Activated CD4-positive, alpha-beta T cell treated with anti-CD3 and anti-CD28 coated beads, Interleukin-2, amount 50 U/mL, for 16 hours (primary cell): ENCODE measurements at regions not wholly inside any gene's neighbourhood (a gene's known extent, or its start where the extent isn't known, plus 50 kb on each side); places are given as distances from the start of the nearest gene placed in this dataset.
A peak's percentile ranks its signal among the peaks of the same experiment; 100 is the strongest.

Experiments used
- DNase-seq: peaks from one replicate; pipeline ENCODE4 v3.0.0-alpha.2; 2020

DNA sequence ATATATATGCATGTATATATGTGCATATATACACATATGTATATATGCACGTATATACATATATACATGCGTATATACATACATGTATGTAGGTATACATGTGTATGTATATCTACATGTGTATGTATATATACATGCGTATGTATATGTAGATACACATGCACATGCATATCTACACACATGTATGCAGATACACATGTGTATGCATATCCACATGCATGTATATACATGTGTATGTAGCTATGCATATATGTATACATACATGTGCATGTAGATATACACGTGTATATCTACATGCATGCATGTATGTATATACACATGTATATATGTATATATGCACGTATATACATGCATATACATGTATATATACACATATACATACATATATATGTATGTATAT, 95.8 kb upstream of the STEAP4 start:
- no peak for DNase-seq

GRCh38 chr7:88401009-88401623, 94.4 kb upstream of the STEAP4 start:
- peak; percentile 33 for DNase-seq

- no peak for DNase-seq
Observed at GRCh38 chr7:88399696-88400240, 93.1 kb upstream of the STEAP4 start.

GRCh38 chr7:88399036-88399435, 92.3 kb upstream of the STEAP4 start:
- no peak for DNase-seq

DNA sequence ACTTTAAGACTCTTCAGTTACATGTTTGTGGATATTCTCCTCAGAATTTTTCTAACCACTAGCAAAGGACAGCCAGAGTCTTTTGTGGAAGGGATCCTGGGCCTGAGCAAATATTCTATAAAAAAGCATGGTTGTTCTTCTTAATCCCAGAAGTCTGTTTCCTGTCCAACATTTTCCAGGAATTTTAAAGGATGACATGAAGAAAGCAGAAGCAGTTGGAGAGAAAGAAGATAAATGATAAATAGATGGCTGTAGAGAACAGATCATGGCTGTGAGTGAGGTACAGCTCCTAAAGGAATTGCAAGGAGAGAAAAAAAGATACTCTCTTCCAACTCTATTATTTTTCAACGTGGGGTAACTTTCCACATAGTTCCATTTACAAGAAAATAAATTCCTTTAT, 91.8 kb upstream of the STEAP4 start:
- no peak for DNase-seq

DNA sequence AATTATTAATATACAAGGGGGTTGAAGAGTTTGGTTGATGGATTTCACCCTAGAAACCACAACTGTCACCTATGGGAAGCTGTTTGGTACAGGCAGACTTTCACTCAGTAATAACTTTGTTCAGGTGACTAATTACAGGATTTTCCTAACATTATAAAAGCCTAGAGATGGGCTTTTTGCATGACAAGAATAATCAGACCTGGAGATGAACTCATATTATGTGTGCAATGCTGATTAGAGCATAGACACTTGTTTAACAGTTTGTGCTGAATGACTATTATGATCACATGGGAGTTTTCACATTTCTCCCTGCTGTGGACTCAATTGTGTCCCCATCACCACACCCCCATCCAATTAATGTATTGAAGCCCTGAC, 90.2 kb upstream of the STEAP4 start:
- no peak for DNase-seq

DNA sequence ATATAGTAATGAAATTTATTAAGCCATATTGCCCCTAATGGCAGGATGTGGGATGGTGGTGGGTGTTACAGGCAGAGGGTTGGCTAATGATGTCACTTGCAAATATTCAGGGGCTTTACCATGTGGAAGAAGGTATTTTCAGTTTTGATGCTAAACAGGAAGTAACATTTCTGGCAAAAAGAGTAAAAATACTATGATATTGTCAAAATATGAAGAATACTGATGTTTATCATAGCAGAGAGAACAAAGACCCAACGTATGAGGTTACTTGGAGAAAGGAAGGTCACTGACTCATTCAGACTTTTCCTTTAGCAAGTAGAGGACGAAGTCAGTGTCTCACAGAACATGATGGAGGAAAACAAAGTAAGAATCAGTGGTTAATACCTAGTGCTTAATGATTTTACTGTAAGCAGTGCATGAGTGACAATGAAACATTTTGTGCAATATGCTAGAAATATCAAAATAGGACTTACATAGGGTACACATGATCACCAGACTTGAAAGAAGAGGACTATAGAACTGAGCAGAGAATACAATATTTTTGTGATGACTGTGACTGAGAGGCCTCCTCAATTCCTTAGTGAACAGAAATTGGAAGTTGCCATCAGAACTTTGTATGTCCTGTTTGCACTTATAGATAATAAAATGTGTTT, 89.7 kb upstream of the STEAP4 start:
- DNase-seq: no peak

DNA sequence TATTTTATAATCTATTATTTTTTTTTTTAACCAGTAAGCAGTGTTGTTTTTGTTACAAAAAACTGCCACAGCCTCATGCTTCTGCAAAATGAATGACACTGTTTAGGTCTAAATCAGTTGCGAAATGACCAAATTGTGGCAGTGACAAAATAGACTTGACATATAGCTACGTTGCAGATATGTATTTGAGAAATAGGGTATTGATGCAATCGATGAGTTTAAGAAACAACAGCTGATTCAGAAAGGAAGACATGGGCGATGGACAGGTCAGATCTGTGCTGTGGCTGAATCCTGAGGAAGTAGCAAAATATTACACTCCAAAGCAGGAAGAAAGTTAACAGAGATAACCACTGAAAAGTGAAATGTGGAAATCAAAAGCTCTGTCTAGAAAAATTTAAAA, 89.0 kb upstream of the STEAP4 start:
- no peak for DNase-seq

DNA sequence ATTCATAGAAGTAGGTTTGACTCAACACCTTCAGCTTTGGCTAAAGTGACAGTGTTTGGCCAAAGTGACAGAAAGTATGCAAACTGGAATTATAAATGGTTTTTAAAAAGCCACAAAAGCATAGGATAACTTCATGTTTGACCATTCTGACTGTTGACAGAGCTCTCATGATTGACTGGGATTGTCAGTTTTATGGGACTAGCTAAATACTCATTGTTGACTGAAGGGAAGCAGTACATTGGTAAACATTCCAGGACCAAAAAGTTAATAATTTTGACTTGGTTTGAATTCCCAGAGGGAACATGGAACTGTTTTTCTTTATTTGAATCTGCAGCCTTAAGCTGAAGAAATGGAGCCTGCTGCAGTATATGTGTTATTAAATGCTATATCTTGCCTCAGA, 84.6 kb upstream of the STEAP4 start:
- DNase-seq: no peak

GRCh38 chr7:88387368-88387767, 80.7 kb upstream of the STEAP4 start:
- DNase-seq: no peak

DNA sequence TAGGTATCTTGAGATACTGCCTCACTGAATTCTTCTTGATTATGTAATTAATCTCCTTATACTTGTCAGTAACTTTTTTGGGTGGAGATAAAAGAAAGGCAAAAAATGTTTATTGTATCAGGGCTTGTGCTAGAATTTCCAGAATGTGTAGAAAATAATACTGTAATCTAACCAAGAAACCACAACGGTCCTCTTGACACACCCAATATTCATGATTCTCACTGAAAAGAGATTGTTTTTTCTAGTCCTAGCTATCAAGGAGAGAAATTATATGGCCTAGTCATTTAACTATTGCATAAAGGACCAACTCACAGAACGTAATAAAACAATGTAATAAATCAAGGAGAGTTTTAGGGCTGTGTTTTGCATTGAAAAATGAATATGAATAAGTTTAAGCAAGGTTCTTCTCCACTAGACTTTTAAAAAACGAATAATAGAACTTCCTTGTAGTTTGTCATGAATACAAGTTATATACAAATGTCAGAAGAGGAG, 80.0 kb upstream of the STEAP4 start:
- no peak for DNase-seq

GRCh38 chr7:88377434-88377833, 70.7 kb upstream of the STEAP4 start:
- DNase-seq: no peak

- no peak for DNase-seq
Observed at GRCh38 chr7:88368686-88369085, 62.0 kb upstream of the STEAP4 start.

- no peak for DNase-seq
Observed at GRCh38 chr7:88366845-88367244, 60.2 kb upstream of the STEAP4 start.

DNA sequence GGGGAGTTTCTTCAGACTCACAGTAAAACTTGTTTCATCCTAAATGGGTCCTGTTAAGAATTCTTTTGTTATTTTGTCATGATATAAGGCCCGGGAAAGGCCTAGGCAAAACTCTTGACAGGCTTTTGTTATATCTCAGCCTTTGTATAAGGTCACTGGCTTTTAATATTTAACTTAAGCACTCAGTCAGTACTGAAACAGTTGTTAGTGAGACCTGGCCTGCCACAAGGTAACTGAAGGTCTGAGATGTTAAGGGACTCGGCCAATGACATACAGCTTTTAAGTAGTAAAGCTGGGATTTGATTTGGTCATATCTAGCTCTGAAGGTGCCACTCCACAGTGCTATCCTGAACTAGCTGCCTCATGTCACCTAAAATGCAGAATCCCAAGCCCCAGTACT, 57.2 kb upstream of the STEAP4 start:
- no peak for DNase-seq

GRCh38 chr7:88363249-88363648, 56.6 kb upstream of the STEAP4 start:
- no peak for DNase-seq

- DNase-seq: no peak
Observed at GRCh38 chr7:88361357-88361756, 54.7 kb upstream of the STEAP4 start.

GRCh38 chr7:88358881-88359280, 52.2 kb upstream of the STEAP4 start:
- DNase-seq: no peak

DNA sequence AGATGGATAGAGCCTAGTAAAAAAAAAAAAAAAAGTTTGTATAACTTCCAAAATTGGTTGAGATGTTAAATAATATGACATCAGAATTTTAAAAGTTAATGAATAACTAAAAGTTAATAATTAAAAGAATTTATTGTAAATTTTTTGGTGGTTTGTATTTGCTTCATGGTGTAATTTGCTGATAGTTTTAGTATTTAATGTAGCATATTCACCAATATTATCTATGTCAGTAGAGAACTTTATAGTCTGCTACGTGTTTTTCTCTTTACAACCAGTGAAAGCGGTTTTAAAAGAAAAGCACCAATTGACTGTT, 51.8 kb upstream of the STEAP4 start:
- DNase-seq: no peak

- no peak for DNase-seq
Observed at GRCh38 chr7:88357781-88358525, 51.3 kb upstream of the STEAP4 start.

DNA sequence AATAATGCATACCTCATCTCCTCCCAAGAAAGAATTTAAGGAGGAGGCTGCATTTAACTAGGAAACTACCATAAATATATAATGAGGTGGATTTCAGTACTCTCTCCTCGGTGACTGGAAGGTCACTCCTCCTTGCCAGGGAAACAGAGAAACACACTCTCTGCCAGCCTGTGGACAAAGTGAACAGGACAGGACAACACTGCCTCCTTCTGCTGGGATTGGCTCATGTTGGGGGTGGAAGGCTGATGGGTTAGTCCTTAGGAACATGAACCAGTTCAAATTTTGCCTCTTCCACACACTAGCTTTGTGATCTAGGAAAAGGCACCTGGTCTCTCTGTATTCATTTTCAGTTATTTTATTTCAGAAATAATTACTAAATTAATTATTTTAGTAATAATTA, 50.6 kb upstream of the STEAP4 start:
- no peak for DNase-seq
